ENCODE measurements at regions not wholly inside any gene's neighbourhood (a gene's known extent, or its start where the extent isn't known, plus 50 kb on each side); places are given as distances from the start of the nearest gene placed in this dataset.

DNA sequence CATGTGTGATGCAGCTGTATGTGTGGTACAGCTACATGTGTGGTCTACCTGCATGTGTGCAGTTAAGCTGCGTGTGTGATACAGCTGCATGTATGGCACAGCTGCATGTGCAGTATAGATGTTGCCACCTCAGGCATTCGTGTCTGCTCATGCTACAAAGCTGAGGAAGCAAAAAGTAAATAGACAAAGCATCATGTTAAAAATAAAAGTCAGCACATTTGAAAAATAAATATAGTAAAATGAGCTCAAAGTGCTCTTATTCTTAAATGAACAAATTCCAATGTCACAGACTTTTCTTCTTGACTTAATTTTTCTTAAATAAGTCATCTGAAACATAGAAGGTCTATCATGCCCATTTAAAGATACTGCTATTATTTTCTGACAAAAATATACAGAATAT is 519.3 kb upstream of the SOX11 start:
- no peak for TF ChIP-seq CTCF (IDR thresholded peaks at IDR 0.05; ENCODE audit: insufficient read depth, low read length, poor library complexity, severe bottlenecking)
- no peak for TF ChIP-seq EZH2phosphoT487 (conservative IDR thresholded peaks at IDR 0.05; ENCODE audit: low read length)
